Transverse colon (tissue), 4 donors: ENCODE measurements at regions not wholly inside any gene's neighbourhood (a gene's known extent, or its start where the extent isn't known, plus 50 kb on each side); places are given as distances from the start of the nearest gene placed in this dataset.

Source experiments
- DNase-seq: peaks from one replicate; pipeline ENCODE4 v3.0.0-alpha.2; 2019
- H3K27ac ChIP-seq, 4 donors: fragments of 200-600 bp; sonication (generic); 2 replicates each; pipeline ENCODE4 v1.5.1; 2016 to 2018; ENCODE audit warnings: inconsistent platforms in 4 of 4
- H3K27me3 ChIP-seq: fragments of 200-600 bp; sonication (generic); 2 replicates; pipeline ENCODE4 v1.5.1; 2017; ENCODE audit warnings: inconsistent platforms
- H3K36me3 ChIP-seq, 4 donors: fragments of 200-600 bp; sonication (generic); 2 replicates each; pipeline ENCODE4 v1.5.1; 2017 to 2019; ENCODE audit warnings: inconsistent platforms in 4 of 4
- H3K4me1 ChIP-seq, 4 donors: fragments of 200-600 bp; sonication (generic); 2 replicates each; pipeline ENCODE4 v1.5.1; 2017 to 2020; ENCODE audit warnings: inconsistent platforms in 4 of 4
- H3K4me3 ChIP-seq, 4 donors: fragments of 200-600 bp; sonication (generic); 1 replicate in 1 of 4; 2 replicates in 3 of 4; pipeline versions ENCODE4 v1.5.1 to v1.6.1; 2017 to 2019; ENCODE audit warnings: inconsistent platforms in 4 of 4
- H3K9me3 ChIP-seq, 2 donors: fragments of 200-600 bp; sonication (generic); 2 replicates each; pipeline ENCODE4 v1.5.1; 2017 to 2019; ENCODE audit warnings: inconsistent platforms in 2 of 2
- EP300 ChIP-seq: sonication (generic); formaldehyde crosslinking; IDR thresholded peaks from one replicate; pipeline ENCODE4 v1.6.1; 2017; ENCODE audit warnings: antibody characterized with exemption, low read depth
- POLR2A ChIP-seq: fragments of 450-650 bp; IDR thresholded peaks from one replicate; pipeline ENCODE4 v1.6.1; 2016; ENCODE audit warnings: antibody characterized with exemption, mild to moderate bottlenecking, moderate library complexity
- POLR2AphosphoS5 ChIP-seq, 3 donors: sonication (generic); formaldehyde crosslinking; IDR thresholded peaks; one replicate each; pipeline ENCODE4 v1.6.1; 2016; ENCODE audit warnings: antibody characterized with exemption in 3 of 3
- WGBS, 2 donors: methylation state at CpG; one replicate each; pipeline ENCODE4 v1.1.5; 2018; ENCODE audit warnings: low coverage in 1 of 2; 5-methylcytosine and 5-hydroxymethylcytosine counted together
- in situ Hi-C, 4 donors: fragments of 200-750 bp; cut with MboI; loops; one replicate each; pipeline versions ENCODE4 v1.15.0 to v1.15.1; 2017; ENCODE audit warnings: low sequenced_read_pairs in 3 of 4, low pct_ligation_motif_present in 1 of 4, low pct_unique_long_range_greater_than_20kb in 1 of 4
- intact Hi-C: fragments of 100-400 bp; cut with DNase I; formaldehyde crosslinking; loops from one replicate; pipeline ENCODE4 v1.15.1; 2023; ENCODE audit warnings: low total_unique reads
- TF ChIP-seq, protein P1 (sequence below), 5 experiments: fragments of 200-600 bp in 3 of 5; fragments of 450-650 bp in 2 of 5; sonication (generic) in 3 of 5; IDR thresholded peaks; 1 replicate in 2 of 5; 2 replicates in 3 of 5; pipeline ENCODE4 v1.5.1; 2016 to 2017; ENCODE audit warnings: antibody characterized with exemption in 5 of 5, inconsistent platforms in 3 of 5, mild to moderate bottlenecking in 2 of 5, moderate library complexity in 1 of 5

DNA sequence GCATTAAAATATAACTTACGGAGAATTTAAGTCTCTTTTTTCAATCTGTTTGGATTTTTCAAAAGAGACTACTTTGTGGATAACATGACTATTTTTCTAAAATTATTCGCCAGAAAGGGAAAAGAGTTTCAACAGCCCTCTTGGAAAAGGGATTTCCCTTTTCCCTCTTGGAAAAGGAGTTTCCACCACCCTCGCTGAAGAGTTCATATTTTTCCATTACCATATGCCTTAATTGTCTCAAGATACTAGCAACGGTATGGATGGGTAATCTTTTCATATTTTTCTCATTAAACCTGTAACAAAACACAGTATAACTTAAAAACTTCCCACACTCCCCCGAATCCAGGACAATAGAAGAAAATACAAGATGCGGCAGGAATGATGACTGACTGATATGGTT is 66.1 kb upstream of the SPATA12 start:
- no peak for DNase-seq
- Histone ChIP-seq H3K4me1 (peaks cover 6 to 50% (median 29%) of the 10 kb centered on the region in 4 donors), H3K27me3 (no peaks in the 10 kb centered on the region), H3K4me3 (no peak overlapping the region), H3K27ac (no peak overlapping the region), H3K9me3 (no peaks in the 10 kb centered on the region), H3K36me3 (no peaks in the 10 kb centered on the region)
- intact Hi-C loops, result no loop called here
- in situ Hi-C loops, result loop anchor here in 3 of 4 donors (5.0 to 25.0 kb wide), 4 partner anchors 132 to 292 kb away; partner anchors contain the start of gene ARHGEF3 (in 1 of the 3)
- TF ChIP-seq POLR2A (no peak), EP300 (no peak), POLR2AphosphoS5 (IDR thresholded peaks at IDR 0.05) (no peak)
- TF ChIP-seq, protein P1, sequence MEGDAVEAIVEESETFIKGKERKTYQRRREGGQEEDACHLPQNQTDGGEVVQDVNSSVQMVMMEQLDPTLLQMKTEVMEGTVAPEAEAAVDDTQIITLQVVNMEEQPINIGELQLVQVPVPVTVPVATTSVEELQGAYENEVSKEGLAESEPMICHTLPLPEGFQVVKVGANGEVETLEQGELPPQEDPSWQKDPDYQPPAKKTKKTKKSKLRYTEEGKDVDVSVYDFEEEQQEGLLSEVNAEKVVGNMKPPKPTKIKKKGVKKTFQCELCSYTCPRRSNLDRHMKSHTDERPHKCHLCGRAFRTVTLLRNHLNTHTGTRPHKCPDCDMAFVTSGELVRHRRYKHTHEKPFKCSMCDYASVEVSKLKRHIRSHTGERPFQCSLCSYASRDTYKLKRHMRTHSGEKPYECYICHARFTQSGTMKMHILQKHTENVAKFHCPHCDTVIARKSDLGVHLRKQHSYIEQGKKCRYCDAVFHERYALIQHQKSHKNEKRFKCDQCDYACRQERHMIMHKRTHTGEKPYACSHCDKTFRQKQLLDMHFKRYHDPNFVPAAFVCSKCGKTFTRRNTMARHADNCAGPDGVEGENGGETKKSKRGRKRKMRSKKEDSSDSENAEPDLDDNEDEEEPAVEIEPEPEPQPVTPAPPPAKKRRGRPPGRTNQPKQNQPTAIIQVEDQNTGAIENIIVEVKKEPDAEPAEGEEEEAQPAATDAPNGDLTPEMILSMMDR (IDR thresholded peaks at IDR 0.05), result no peak
- 84 to 88% methylated on average over 6 of the region's 6 CpGs for WGBS, 2 donors

DNA sequence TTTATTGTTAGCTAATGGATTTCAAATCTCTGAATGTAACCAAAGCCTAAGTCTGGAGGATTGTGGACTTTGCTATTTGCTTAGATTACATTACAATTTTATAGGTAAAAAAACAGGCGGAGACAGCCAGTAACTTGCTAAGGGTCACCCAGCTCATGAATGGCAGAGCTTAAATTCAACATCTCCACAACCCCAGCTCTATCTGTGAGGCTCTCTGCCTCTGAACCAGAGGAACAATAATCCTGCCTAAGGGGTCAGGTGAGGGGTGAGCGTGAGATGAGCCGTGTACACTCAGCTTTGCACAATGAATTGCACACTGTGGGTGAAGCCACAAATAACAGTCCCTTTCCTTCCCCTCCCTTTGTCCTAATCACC is 69.8 kb upstream of the SPATA12 start:
- H3K36me3 ChIP-seq, result no peaks in the 10 kb centered on the region
- intact Hi-C loops, result no loop called here
- WGBS, 2 donors, result 54 to 80% methylated on average over 1 to 3 of the region's 3 CpGs
- peak overlapping the region; percentile 31 to 65 (median 55) for H3K27ac ChIP-seq
- no peak overlapping the region for H3K4me3 ChIP-seq
- H3K4me1 ChIP-seq, result peaks cover 0 to 40% (median 24%) of the 10 kb centered on the region in 4 donors
- in situ Hi-C loops, result loop anchor here in 3 of 4 donors (5.0 to 25.0 kb wide), 4 partner anchors 128 to 288 kb away; partner anchors contain the start of gene ARHGEF3 (in 1 of the 3)
- DNase-seq, result no peak
- TF ChIP-seq POLR2AphosphoS5 (IDR thresholded peaks at IDR 0.05) (no peak), EP300 (no peak), POLR2A (no peak)
- TF ChIP-seq, protein P1 (IDR thresholded peaks at IDR 0.05), result no peak
- no peaks in the 10 kb centered on the region for H3K9me3 ChIP-seq
- H3K27me3 ChIP-seq, result no peaks in the 10 kb centered on the region

DNA sequence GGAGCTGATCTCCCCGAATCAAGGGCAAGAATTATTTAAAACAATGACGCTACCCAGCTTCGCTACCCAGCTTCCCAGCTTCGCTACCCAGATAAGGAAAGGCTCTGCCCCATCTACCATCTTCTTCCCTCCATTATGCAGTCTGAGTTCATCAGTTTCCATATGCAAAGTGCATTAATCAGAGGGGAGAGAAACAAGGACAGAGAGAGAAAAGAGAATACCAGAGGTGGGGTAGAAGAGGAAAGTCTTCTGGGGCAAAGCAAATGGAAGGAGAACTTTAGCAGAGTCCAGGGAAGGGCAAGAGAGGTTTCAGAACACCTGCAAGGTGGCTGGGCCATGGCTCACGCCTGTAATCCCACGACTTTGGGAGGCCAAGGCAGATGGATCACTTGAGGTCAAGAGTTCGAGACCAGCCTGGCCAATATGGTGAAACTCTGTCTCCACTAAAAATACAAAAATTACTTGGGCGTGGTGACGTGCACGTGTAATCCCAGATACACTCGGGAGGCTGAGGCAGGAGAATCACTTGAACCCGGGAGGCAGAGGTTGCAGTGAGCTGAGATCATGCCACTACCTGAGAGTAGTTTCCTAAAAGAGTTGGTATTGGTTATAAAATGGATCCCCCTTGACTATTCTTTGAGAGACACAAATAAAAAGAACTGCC is 70.4 kb upstream of the SPATA12 start:
- TF ChIP-seq, protein P1 (IDR thresholded peaks at IDR 0.05), result no peak
- TF ChIP-seq POLR2AphosphoS5 (IDR thresholded peaks at IDR 0.05) (no peak), EP300 (no peak), POLR2A (no peak)
- Histone ChIP-seq H3K4me1 (peaks cover 0 to 36% (median 24%) of the 10 kb centered on the region in 4 donors), H3K36me3 (no peaks in the 10 kb centered on the region), H3K27me3 (no peaks in the 10 kb centered on the region), H3K9me3 (no peaks in the 10 kb centered on the region), H3K27ac (peak overlapping the region in 3 of 4 donors; percentile 51 to 59 (median 59)), H3K4me3 (no peak overlapping the region)
- 40 to 58% methylated on average over 4 to 12 of the region's 12 CpGs for WGBS, 2 donors
- no peak for DNase-seq
- in situ Hi-C loops (loop anchor here (5.0 to 25.0 kb wide), 5 partner anchors 128 to 288 kb away; partner anchors contain the start of gene ARHGEF3 (in 2 of the 4)), intact Hi-C loops (loop anchor here (2.0 to 10.0 kb wide), 2 partner anchors 195 to 287 kb away; no protein-coding TSS in a partner anchor)

DNA sequence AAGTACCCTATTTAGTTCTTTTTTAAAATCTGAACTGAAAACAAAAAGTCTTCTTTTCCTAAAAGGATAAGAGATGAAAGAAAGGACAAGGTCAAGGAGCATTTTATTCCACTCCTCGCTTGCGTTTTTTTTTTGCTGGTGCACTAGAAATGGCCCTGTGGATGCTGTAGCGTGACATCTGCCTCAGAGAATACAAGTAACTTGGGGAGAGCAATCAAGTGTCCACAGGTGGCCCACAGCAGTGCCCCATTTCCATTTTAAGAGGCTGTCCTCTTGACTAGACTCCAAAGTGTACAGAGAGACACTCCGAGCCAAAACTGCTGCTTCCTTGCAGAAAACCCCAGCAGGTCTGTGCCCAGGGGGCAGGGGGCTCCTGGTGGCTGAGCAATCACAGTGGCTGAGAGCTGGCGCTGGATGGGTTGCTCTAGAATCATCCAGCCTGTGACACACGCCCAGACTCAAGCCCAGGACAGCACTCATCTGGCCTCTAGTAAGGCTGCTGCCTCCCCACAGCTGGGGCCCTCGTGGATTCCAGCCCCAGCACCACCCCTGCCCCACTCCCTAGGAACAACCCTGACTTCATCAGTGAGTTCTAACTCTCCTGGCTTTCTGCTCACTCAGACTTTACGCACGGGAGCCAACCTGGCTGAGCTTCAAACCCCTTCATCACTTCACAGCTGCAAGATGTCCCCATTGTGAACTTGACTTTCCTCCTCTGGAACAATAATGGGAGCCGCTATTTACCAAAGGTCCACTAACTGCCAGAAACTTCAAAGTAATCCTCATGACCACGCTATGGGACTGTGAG is 71.1 kb upstream of the SPATA12 start:
- Histone ChIP-seq H3K27me3 (no peaks in the 10 kb centered on the region), H3K9me3 (no peaks in the 10 kb centered on the region), H3K36me3 (no peaks in the 10 kb centered on the region), H3K27ac (peak overlapping the region in 3 of 4 donors; percentile 27 to 59 (median 51)), H3K4me3 (no peak overlapping the region), H3K4me1 (peaks cover 0 to 36% (median 24%) of the 10 kb centered on the region in 4 donors)
- TF ChIP-seq, protein P1 (IDR thresholded peaks at IDR 0.05), result peak in 1 of 5 experiments; percentile 8
- TF ChIP-seq POLR2AphosphoS5 (IDR thresholded peaks at IDR 0.05), result no peak
- in situ Hi-C loops, result loop anchor here (5.0 to 25.0 kb wide), 4 partner anchors 127 to 287 kb away; partner anchors contain the start of gene ARHGEF3 (in 2 of the 4)
- WGBS, 2 donors, result 0 to 47% methylated on average over 1 to 11 of the region's 11 CpGs
- intact Hi-C loops, result loop anchor here (2.0 to 10.0 kb wide), 2 partner anchors 195 to 287 kb away; no protein-coding TSS in a partner anchor
- DNase-seq, result no peak
